CD4-positive, alpha-beta T cell treated with Interleukin-15 for 4 hours (primary cell): ENCODE measurements at regions not wholly inside any gene's neighbourhood (a gene's known extent, or its start where the extent isn't known, plus 50 kb on each side); places are given as distances from the start of the nearest gene placed in this dataset.
"Not testable (repeated sequence)": the region's sequence is repeated elsewhere in the genome, so short reads cannot be mapped to it uniquely, and the experiment has no call there.

ENCODE experiments used
- DNase-seq: peaks from one replicate; pipeline ENCODE4 v3.0.0-alpha.2; 2020; ENCODE audit warnings: low spot score

GRCh38 chr14:59116984-59117415 is 71.5 kb upstream of the DAAM1 start:
- no peak for DNase-seq

- DNase-seq, result no peak
Measured at GRCh38 chr14:59117754-59118528, 70.5 kb upstream of the DAAM1 start.

- no peak for DNase-seq
Measured at GRCh38 chr14:59120921-59121320, 67.5 kb upstream of the DAAM1 start.

- DNase-seq, result no peak
Measured at GRCh38 chr14:59123531-59123930, 64.9 kb upstream of the DAAM1 start.

GRCh38 chr14:59123975-59124374 is 64.5 kb upstream of the DAAM1 start:
- no peak for DNase-seq

- DNase-seq, result no peak
Measured at GRCh38 chr14:59125156-59125555, 63.3 kb upstream of the DAAM1 start.

GRCh38 chr14:59126714-59127436 is 61.6 kb upstream of the DAAM1 start:
- peak; percentile 50 for DNase-seq

- no peak for DNase-seq
Measured at GRCh38 chr14:59127437-59127732, 61.1 kb upstream of the DAAM1 start.

GRCh38 chr14:59130462-59130861 is 58.0 kb upstream of the DAAM1 start:
- no peak for DNase-seq

- no peak for DNase-seq
Measured at GRCh38 chr14:59131938-59132795, 56.3 kb upstream of the DAAM1 start.

- no peak for DNase-seq
Measured at GRCh38 chr14:59132796-59133494, 55.5 kb upstream of the DAAM1 start.

GRCh38 chr14:59133709-59134108 is 54.8 kb upstream of the DAAM1 start:
- no peak for DNase-seq

GRCh38 chr14:59134307-59134706 is 54.2 kb upstream of the DAAM1 start:
- no peak for DNase-seq

- no peak for DNase-seq
Measured at GRCh38 chr14:59137256-59137655, 51.2 kb upstream of the DAAM1 start.

GRCh38 chr14:59138576-59138975 is 49.9 kb upstream of the DAAM1 start:
- not testable (repeated sequence) for DNase-seq
